ENCODE measurements at regions not wholly inside any gene's neighbourhood (a gene's known extent, or its start where the extent isn't known, plus 50 kb on each side); places are given as distances from the start of the nearest gene placed in this dataset.

DNA sequence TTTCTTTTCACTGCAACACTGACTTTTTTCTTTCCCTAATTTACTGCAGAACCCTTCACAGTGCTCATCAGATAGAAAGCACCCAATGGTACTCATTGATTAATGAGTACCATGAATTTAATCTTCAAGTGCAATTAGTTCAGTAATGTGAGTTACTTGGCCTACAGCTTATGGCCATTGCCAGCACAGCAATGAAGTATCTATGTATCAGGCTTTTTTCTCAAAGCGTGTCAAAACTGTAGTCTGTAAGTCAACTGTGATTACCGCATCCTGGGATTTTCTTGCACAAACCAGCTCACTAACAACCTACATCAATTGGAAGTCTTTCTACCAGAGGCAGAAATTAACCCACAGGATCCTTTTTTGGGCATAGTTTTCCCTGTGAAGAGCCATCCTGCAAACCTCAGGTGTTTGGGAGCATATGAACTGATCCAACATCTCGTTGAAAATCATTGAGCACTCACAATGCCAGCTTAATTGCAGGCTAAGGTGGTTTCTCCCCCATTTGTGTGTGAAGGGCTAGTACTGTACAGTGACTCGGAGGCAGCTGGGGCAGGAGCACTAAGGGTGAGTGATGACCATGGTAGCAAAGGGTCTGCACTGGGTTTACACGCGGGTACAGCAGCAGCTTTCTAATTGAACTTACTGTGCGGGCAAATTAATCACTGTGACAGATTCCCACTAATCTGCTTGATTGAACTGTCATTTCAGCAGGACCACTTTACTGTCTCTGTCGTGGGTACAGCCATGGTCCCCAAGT is 619.3 kb downstream of the SNAPC1 start:
- no peak overlapping the region for H3K4me3 ChIP-seq (ENCODE audit: insufficient read depth, low read length, poor library complexity, severe bottlenecking)
- no peak overlapping the region for H2AFZ ChIP-seq (ENCODE audit: low read depth, low read length, severe bottlenecking)
- TF ChIP-seq, protein P1, sequence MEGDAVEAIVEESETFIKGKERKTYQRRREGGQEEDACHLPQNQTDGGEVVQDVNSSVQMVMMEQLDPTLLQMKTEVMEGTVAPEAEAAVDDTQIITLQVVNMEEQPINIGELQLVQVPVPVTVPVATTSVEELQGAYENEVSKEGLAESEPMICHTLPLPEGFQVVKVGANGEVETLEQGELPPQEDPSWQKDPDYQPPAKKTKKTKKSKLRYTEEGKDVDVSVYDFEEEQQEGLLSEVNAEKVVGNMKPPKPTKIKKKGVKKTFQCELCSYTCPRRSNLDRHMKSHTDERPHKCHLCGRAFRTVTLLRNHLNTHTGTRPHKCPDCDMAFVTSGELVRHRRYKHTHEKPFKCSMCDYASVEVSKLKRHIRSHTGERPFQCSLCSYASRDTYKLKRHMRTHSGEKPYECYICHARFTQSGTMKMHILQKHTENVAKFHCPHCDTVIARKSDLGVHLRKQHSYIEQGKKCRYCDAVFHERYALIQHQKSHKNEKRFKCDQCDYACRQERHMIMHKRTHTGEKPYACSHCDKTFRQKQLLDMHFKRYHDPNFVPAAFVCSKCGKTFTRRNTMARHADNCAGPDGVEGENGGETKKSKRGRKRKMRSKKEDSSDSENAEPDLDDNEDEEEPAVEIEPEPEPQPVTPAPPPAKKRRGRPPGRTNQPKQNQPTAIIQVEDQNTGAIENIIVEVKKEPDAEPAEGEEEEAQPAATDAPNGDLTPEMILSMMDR (IDR thresholded peaks at IDR 0.05; ENCODE audit: insufficient read depth, low read length, poor library complexity, severe bottlenecking), result no peak
- TF ChIP-seq EZH2phosphoT487 (conservative IDR thresholded peaks at IDR 0.05; ENCODE audit: low read length), result no peak
- H3K9me3 ChIP-seq (ENCODE audit: insufficient read depth, low read length), result no peaks in the 10 kb centered on the region
- H4K20me1 ChIP-seq (ENCODE audit: low read depth, low read length), result no peaks in the 10 kb centered on the region
- no peaks in the 10 kb centered on the region for H3K79me2 ChIP-seq (ENCODE audit: insufficient read depth, low read length)
- H3K9ac ChIP-seq (ENCODE audit: low read length), result no peak overlapping the region
- no peak overlapping the region for H3K4me2 ChIP-seq (ENCODE audit: low read depth, low read length, poor library complexity, severe bottlenecking)
- H3K27me3 ChIP-seq (ENCODE audit: low read length), result no peaks in the 10 kb centered on the region
- no peaks in the 10 kb centered on the region for H3F3A ChIP-seq (ENCODE audit: insufficient read depth)
- H3K27ac ChIP-seq (ENCODE audit: low read depth, low read length), result no peak overlapping the region
- no peaks in the 10 kb centered on the region for H3K9me2 ChIP-seq (replicated peaks; ENCODE audit: insufficient read depth, low read length)
- H3K36me3 ChIP-seq (ENCODE audit: low read length), result no peaks in the 10 kb centered on the region

DNA sequence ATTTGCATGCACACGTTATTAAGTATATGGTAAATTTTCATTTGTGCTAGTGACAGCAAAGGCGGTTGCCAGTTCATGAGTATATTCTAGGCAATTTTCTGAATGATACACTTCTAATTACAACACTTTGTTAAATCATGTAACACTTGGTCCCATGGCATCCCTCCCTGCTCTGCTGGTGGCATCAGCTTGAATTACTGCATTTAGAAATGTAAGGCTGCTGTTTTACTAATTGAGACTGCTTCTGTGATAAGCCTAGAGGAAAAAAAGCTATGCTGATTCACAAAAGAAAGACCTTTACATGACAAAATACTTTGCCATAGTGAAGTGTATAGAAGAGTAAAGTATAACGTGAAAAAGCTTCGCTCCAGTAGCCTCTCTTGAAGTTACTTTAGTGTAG is 636.1 kb downstream of the KCNH5 start:
- H3K27ac ChIP-seq (ENCODE audit: low read depth, low read length), result no peak overlapping the region
- H3K9me3 ChIP-seq (ENCODE audit: insufficient read depth, low read length), result no peaks in the 10 kb centered on the region

DNA sequence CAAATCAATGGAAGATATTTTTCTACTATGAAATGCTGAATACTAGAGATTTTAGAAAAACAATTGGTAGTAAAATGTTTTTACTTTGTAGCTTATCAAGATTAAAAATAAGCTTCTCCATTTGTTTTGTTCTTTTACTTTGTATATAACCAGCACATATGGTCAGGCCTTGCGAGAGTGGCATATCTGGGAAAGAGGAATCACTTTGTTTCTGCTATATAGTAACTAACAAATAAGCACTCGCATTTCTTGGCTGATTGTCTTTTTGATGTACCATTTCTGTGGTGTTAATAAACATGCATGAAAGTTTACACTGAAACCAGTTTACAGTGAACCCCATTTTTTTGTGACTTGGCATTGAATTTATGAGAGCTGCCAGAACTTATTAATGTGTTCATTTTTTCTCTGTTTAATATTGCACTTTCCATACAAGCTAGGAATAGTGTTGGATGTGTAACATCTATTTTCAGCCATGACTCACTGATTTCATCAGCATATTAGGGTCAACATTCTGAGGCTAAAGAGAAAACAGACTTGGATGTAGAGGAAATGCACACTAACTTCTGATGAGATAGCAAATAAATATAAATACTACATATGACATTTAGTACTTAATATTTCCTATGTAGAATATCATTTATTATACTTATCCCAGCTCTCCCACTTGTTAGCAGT is 635.5 kb downstream of the KCNH5 start:
- H2AFZ ChIP-seq (ENCODE audit: low read depth, low read length, severe bottlenecking), result no peak overlapping the region
- H3F3A ChIP-seq (ENCODE audit: insufficient read depth), result no peaks in the 10 kb centered on the region
- no peaks in the 10 kb centered on the region for H3K36me3 ChIP-seq (ENCODE audit: low read length)
- no peaks in the 10 kb centered on the region for H3K27me3 ChIP-seq (ENCODE audit: low read length)
- H3K27ac ChIP-seq (ENCODE audit: low read depth, low read length), result no peak overlapping the region
- no peaks in the 10 kb centered on the region for H3K9me3 ChIP-seq (ENCODE audit: insufficient read depth, low read length)
- H3K9me2 ChIP-seq (replicated peaks; ENCODE audit: insufficient read depth, low read length), result no peaks in the 10 kb centered on the region
- H3K4me2 ChIP-seq (ENCODE audit: low read depth, low read length, poor library complexity, severe bottlenecking), result no peak overlapping the region
- H4K20me1 ChIP-seq (ENCODE audit: low read depth, low read length), result no peaks in the 10 kb centered on the region
- no peaks in the 10 kb centered on the region for H3K79me2 ChIP-seq (ENCODE audit: insufficient read depth, low read length)
- H3K9ac ChIP-seq (ENCODE audit: low read length), result no peak overlapping the region
- no peak overlapping the region for H3K4me3 ChIP-seq (ENCODE audit: insufficient read depth, low read length, poor library complexity, severe bottlenecking)
- TF ChIP-seq EZH2phosphoT487 (conservative IDR thresholded peaks at IDR 0.05; ENCODE audit: low read length), result no peak
- TF ChIP-seq, protein P1 (IDR thresholded peaks at IDR 0.05; ENCODE audit: insufficient read depth, low read length, poor library complexity, severe bottlenecking), result no peak

More for the DNA sequence above, 636.1 kb downstream of the KCNH5 start:
- TF ChIP-seq, protein P1 (IDR thresholded peaks at IDR 0.05; ENCODE audit: insufficient read depth, low read length, poor library complexity, severe bottlenecking), result no peak
- no peak for TF ChIP-seq EZH2phosphoT487 (conservative IDR thresholded peaks at IDR 0.05; ENCODE audit: low read length)
- Histone ChIP-seq H3K27me3 (ENCODE audit: low read length) (no peaks in the 10 kb centered on the region), H3F3A (ENCODE audit: insufficient read depth) (no peaks in the 10 kb centered on the region), H3K9ac (ENCODE audit: low read length) (no peak overlapping the region), H4K20me1 (ENCODE audit: low read depth, low read length) (no peaks in the 10 kb centered on the region), H3K36me3 (ENCODE audit: low read length) (no peaks in the 10 kb centered on the region), H3K4me3 (ENCODE audit: insufficient read depth, low read length, poor library complexity, severe bottlenecking) (no peak overlapping the region), H3K79me2 (ENCODE audit: insufficient read depth, low read length) (no peaks in the 10 kb centered on the region), H3K4me2 (ENCODE audit: low read depth, low read length, poor library complexity, severe bottlenecking) (no peak overlapping the region), H3K9me2 (replicated peaks; ENCODE audit: insufficient read depth, low read length) (no peaks in the 10 kb centered on the region), H2AFZ (ENCODE audit: low read depth, low read length, severe bottlenecking) (no peak overlapping the region)

All from SU-DHL-6 (cell line).